ENCODE measurements at regions not wholly inside any gene's neighbourhood (a gene's known extent, or its start where the extent isn't known, plus 50 kb on each side); places are given as distances from the start of the nearest gene placed in this dataset.

GRCh38 chr12:88325076-88325815 lies 183.1 kb downstream of the TMTC3 start:
- Histone ChIP-seq H4K20me1 (ENCODE audit: insufficient read depth, low read length) (no peaks in the 10 kb centered on the region), H3K4me1 (ENCODE audit: insufficient read depth, low read length) (no peaks in the 10 kb centered on the region), H3K79me2 (ENCODE audit: insufficient read depth, low read length) (no peaks in the 10 kb centered on the region), H3K27ac (ENCODE audit: low read length) (no peak overlapping the region), H3K9me3 (ENCODE audit: insufficient read depth, low read length, severe bottlenecking) (no peaks in the 10 kb centered on the region), H3K4me2 (ENCODE audit: insufficient read depth, low read length) (no peak overlapping the region), H3K36me3 (ENCODE audit: insufficient read depth, low read length) (no peaks in the 10 kb centered on the region), H3K4me3 (ENCODE audit: low read depth in 1 of 2, low read length in 2 of 2) (no peak overlapping the region), H3K27me3 (ENCODE audit: insufficient read depth, low read length, poor library complexity) (no peaks in the 10 kb centered on the region), H3K9ac (ENCODE audit: low read depth, low read length) (no peak overlapping the region), H2AFZ (ENCODE audit: low read depth, low read length) (no peak overlapping the region)
- TF ChIP-seq EZH2 (IDR thresholded peaks at IDR 0.05; ENCODE audit: borderline replicate concordance, low read depth, low read length, severe bottlenecking) (no peak), CTCF (IDR thresholded peaks at IDR 0.05; ENCODE audit: borderline replicate concordance, extremely low read depth, low read length, poor library complexity, severe bottlenecking) (no peak)
- ATAC-seq (ENCODE audit: insufficient read depth, low read depth) = no peak
- no peak for DNase-seq

GRCh38 chr12:88325816-88326189 lies 183.7 kb downstream of the TMTC3 start:
- no peak for TF ChIP-seq EZH2 (IDR thresholded peaks at IDR 0.05; ENCODE audit: borderline replicate concordance, low read depth, low read length, severe bottlenecking)
- TF ChIP-seq CTCF (IDR thresholded peaks at IDR 0.05; ENCODE audit: borderline replicate concordance, extremely low read depth, low read length, poor library complexity, severe bottlenecking) = no peak
- no peak for DNase-seq
- no peaks in the 10 kb centered on the region for H4K20me1 ChIP-seq (ENCODE audit: insufficient read depth, low read length)
- no peak for ATAC-seq (ENCODE audit: insufficient read depth, low read depth)
- H3K27ac ChIP-seq (ENCODE audit: low read length) = no peak overlapping the region
- no peaks in the 10 kb centered on the region for H3K27me3 ChIP-seq (ENCODE audit: insufficient read depth, low read length, poor library complexity)
- no peaks in the 10 kb centered on the region for H3K4me1 ChIP-seq (ENCODE audit: insufficient read depth, low read length)
- no peak overlapping the region for H2AFZ ChIP-seq (ENCODE audit: low read depth, low read length)
- H3K4me3 ChIP-seq (ENCODE audit: low read depth in 1 of 2, low read length in 2 of 2) = no peak overlapping the region
- no peaks in the 10 kb centered on the region for H3K79me2 ChIP-seq (ENCODE audit: insufficient read depth, low read length)
- H3K9me3 ChIP-seq (ENCODE audit: insufficient read depth, low read length, severe bottlenecking) = no peaks in the 10 kb centered on the region
- no peak overlapping the region for H3K9ac ChIP-seq (ENCODE audit: low read depth, low read length)
- H3K4me2 ChIP-seq (ENCODE audit: insufficient read depth, low read length) = no peak overlapping the region
- no peaks in the 10 kb centered on the region for H3K36me3 ChIP-seq (ENCODE audit: insufficient read depth, low read length)

- H3K9ac ChIP-seq (ENCODE audit: low read depth, low read length) = no peak overlapping the region
- no peaks in the 10 kb centered on the region for H4K20me1 ChIP-seq (ENCODE audit: insufficient read depth, low read length)
- no peak overlapping the region for H3K27ac ChIP-seq (ENCODE audit: low read length)
- no peak overlapping the region for H2AFZ ChIP-seq (ENCODE audit: low read depth, low read length)
- no peaks in the 10 kb centered on the region for H3K4me1 ChIP-seq (ENCODE audit: insufficient read depth, low read length)
- no peaks in the 10 kb centered on the region for H3K79me2 ChIP-seq (ENCODE audit: insufficient read depth, low read length)
- no peaks in the 10 kb centered on the region for H3K36me3 ChIP-seq (ENCODE audit: insufficient read depth, low read length)
- DNase-seq (no peak), ATAC-seq (ENCODE audit: insufficient read depth, low read depth) (no peak)
- H3K27me3 ChIP-seq (ENCODE audit: insufficient read depth, low read length, poor library complexity) = no peaks in the 10 kb centered on the region
- no peak for TF ChIP-seq EZH2 (IDR thresholded peaks at IDR 0.05; ENCODE audit: borderline replicate concordance, low read depth, low read length, severe bottlenecking)
- TF ChIP-seq CTCF (IDR thresholded peaks at IDR 0.05; ENCODE audit: borderline replicate concordance, extremely low read depth, low read length, poor library complexity, severe bottlenecking) = no peak
- no peak overlapping the region for H3K4me3 ChIP-seq (ENCODE audit: low read depth in 1 of 2, low read length in 2 of 2)
- H3K9me3 ChIP-seq (ENCODE audit: insufficient read depth, low read length, severe bottlenecking) = no peaks in the 10 kb centered on the region
- H3K4me2 ChIP-seq (ENCODE audit: insufficient read depth, low read length) = no peak overlapping the region
Measured at GRCh38 chr12:88327276-88327675, 185.2 kb downstream of the TMTC3 start.

All from DND-41 (cell line).